Gastrocnemius medialis (tissue), 4 donors: ENCODE measurements at regions not wholly inside any gene's neighbourhood (a gene's known extent, or its start where the extent isn't known, plus 50 kb on each side); places are given as distances from the start of the nearest gene placed in this dataset.

ENCODE experiments used
- ATAC-seq, 2 donors: fragments of 150-250 bp; one replicate each; pipeline ENCODE4 v1.9.1; 2016
- DNase-seq, 2 donors: peaks; one replicate each; pipeline ENCODE4 v3.0.0-alpha.2; 2019
- H3K27ac ChIP-seq, 4 donors: fragments of 200-600 bp; sonication (generic); 1 replicate in 1 of 4; 2 replicates in 3 of 4; pipeline ENCODE4 v1.5.1; 2016 to 2018; ENCODE audit warnings: mild to moderate bottlenecking in 2 of 4, moderate library complexity in 1 of 4
- H3K27me3 ChIP-seq, 3 donors: fragments of 200-600 bp; sonication (generic) in 2 of 3; 1 replicate in 1 of 3; 2 replicates in 2 of 3; pipeline versions ENCODE4 v1.5.1 to v1.6.0; 2016 to 2019; ENCODE audit warnings: mild to moderate bottlenecking in 1 of 3, moderate library complexity in 1 of 3
- H3K36me3 ChIP-seq, 2 donors: fragments of 200-600 bp; sonication (generic) in 1 of 2; one replicate each; pipeline ENCODE4 v1.5.1; 2017 to 2018
- H3K4me1 ChIP-seq, 2 donors: fragments of 200-600 bp; sonication (generic) in 1 of 2; one replicate each; pipeline ENCODE4 v1.5.1; 2016 to 2017; ENCODE audit warnings: mild to moderate bottlenecking in 2 of 2
- H3K4me3 ChIP-seq, 4 donors: fragments of 200-600 bp; sonication (generic) in 3 of 4; 1 replicate in 1 of 4; 2 replicates in 3 of 4; pipeline ENCODE4 v1.5.1; 2016 to 2019; ENCODE audit warnings: mild to moderate bottlenecking in 2 of 4
- H3K9me3 ChIP-seq, 3 donors: fragments of 200-600 bp; sonication (generic) in 2 of 3; 1 replicate in 1 of 3; 2 replicates in 2 of 3; pipeline ENCODE4 v1.5.1; 2016 to 2019
- CTCF ChIP-seq, 5 experiments: fragments of 450-650 bp in 3 of 5; fragments of 200-600 bp in 2 of 5; sonication (generic) in 2 of 5; IDR thresholded peaks in 4 of 5; conservative IDR thresholded peaks in 1 of 5; 1 replicate in 4 of 5; 2 replicates in 1 of 5; pipeline ENCODE4 v1.5.1; 2016 to 2019; ENCODE audit warnings: antibody characterized with exemption in 5 of 5, mild to moderate bottlenecking in 3 of 5, moderate library complexity in 3 of 5
- POLR2A ChIP-seq, 2 donors: fragments of 450-650 bp; IDR thresholded peaks; one replicate each; pipeline ENCODE4 v1.6.1; 2017; ENCODE audit warnings: antibody characterized with exemption in 2 of 2, mild to moderate bottlenecking in 2 of 2, moderate library complexity in 2 of 2
- in situ Hi-C, 4 donors: fragments of 200-750 bp; cut with MboI; loops; one replicate each; pipeline versions ENCODE4 v1.15.0 to v1.8.0; 2017; ENCODE audit warnings: low sequenced_read_pairs in 4 of 4
- intact Hi-C: fragments of 100-400 bp; cut with DNase I; formaldehyde crosslinking; loops from one replicate; pipeline ENCODE4 v1.15.1; 2023; ENCODE audit warnings: low total_unique reads

- no peaks in the 10 kb centered on the region for H3K36me3 ChIP-seq
- H3K27ac ChIP-seq: no peak overlapping the region
- intact Hi-C loops: no loop called here
- peaks cover 27 to 46% (median 36%) of the 10 kb centered on the region in 3 donors for H3K27me3 ChIP-seq
- no peaks in the 10 kb centered on the region for H3K9me3 ChIP-seq
- no peak overlapping the region for H3K4me3 ChIP-seq
- ATAC-seq (no peak), DNase-seq (no peak)
- in situ Hi-C loops: no loop called here
- H3K4me1 ChIP-seq: no peaks in the 10 kb centered on the region
- no peak for TF ChIP-seq CTCF (IDR thresholded peaks at IDR 0.05 in 4 of 5, conservative IDR thresholded peaks at IDR 0.05 in 1 of 5)
- no peak for TF ChIP-seq POLR2A (IDR thresholded peaks at IDR 0.05)
These were observed 65.2 kb upstream of the LINGO1 start for GRCh38 chr15:77697893-77698292.

- intact Hi-C loops: no loop called here
- TF ChIP-seq CTCF (IDR thresholded peaks at IDR 0.05 in 4 of 5, conservative IDR thresholded peaks at IDR 0.05 in 1 of 5) (no peak), POLR2A (IDR thresholded peaks at IDR 0.05) (no peak)
These were observed 64.2 kb upstream of the LINGO1 start for GRCh38 chr15:77696871-77697270.

GRCh38 chr15:77695961-77696582 lies 63.4 kb upstream of the LINGO1 start:
- no peak for DNase-seq
- Histone ChIP-seq H3K27ac (no peak overlapping the region), H3K9me3 (no peaks in the 10 kb centered on the region), H3K4me3 (no peak overlapping the region), H3K4me1 (no peaks in the 10 kb centered on the region), H3K36me3 (no peaks in the 10 kb centered on the region), H3K27me3 (peaks cover 36 to 46% (median 40%) of the 10 kb centered on the region in 3 donors)
- in situ Hi-C loops: no loop called here
- intact Hi-C loops: no loop called here
- no peak for TF ChIP-seq POLR2A (IDR thresholded peaks at IDR 0.05)
- TF ChIP-seq CTCF (IDR thresholded peaks at IDR 0.05 in 4 of 5, conservative IDR thresholded peaks at IDR 0.05 in 1 of 5): no peak
- no peak for ATAC-seq

More at GRCh38 chr15:77696871-77697270, 64.2 kb upstream of the LINGO1 start:
- H3K4me3 ChIP-seq: no peak overlapping the region
- no peaks in the 10 kb centered on the region for H3K36me3 ChIP-seq
- H3K9me3 ChIP-seq: no peaks in the 10 kb centered on the region
- H3K4me1 ChIP-seq: no peaks in the 10 kb centered on the region
- H3K27me3 ChIP-seq: peaks cover 32 to 46% (median 36%) of the 10 kb centered on the region in 3 donors
- ATAC-seq (no peak), DNase-seq (no peak)
- in situ Hi-C loops: no loop called here
- no peak overlapping the region for H3K27ac ChIP-seq

GRCh38 chr15:77695548-77695947 lies 62.8 kb upstream of the LINGO1 start:
- TF ChIP-seq POLR2A (IDR thresholded peaks at IDR 0.05) (no peak), CTCF (IDR thresholded peaks at IDR 0.05 in 4 of 5, conservative IDR thresholded peaks at IDR 0.05 in 1 of 5) (no peak)
- no peaks in the 10 kb centered on the region for H3K4me1 ChIP-seq
- intact Hi-C loops: no loop called here
- ATAC-seq (no peak), DNase-seq (no peak)
- no peaks in the 10 kb centered on the region for H3K36me3 ChIP-seq
- in situ Hi-C loops: no loop called here
- peaks cover 38 to 46% (median 40%) of the 10 kb centered on the region in 3 donors for H3K27me3 ChIP-seq
- H3K4me3 ChIP-seq: no peak overlapping the region
- H3K9me3 ChIP-seq: no peaks in the 10 kb centered on the region
- no peak overlapping the region for H3K27ac ChIP-seq

GRCh38 chr15:77693576-77693975 lies 60.9 kb upstream of the LINGO1 start:
- no peaks in the 10 kb centered on the region for H3K9me3 ChIP-seq
- DNase-seq (no peak), ATAC-seq (no peak)
- intact Hi-C loops: no loop called here
- no peaks in the 10 kb centered on the region for H3K36me3 ChIP-seq
- H3K4me3 ChIP-seq: no peak overlapping the region
- no peak overlapping the region for H3K27ac ChIP-seq
- TF ChIP-seq CTCF (IDR thresholded peaks at IDR 0.05 in 4 of 5, conservative IDR thresholded peaks at IDR 0.05 in 1 of 5): no peak
- no peak for TF ChIP-seq POLR2A (IDR thresholded peaks at IDR 0.05)
- H3K4me1 ChIP-seq: no peaks in the 10 kb centered on the region
- peaks cover 40 to 46% (median 43%) of the 10 kb centered on the region in 3 donors for H3K27me3 ChIP-seq
- in situ Hi-C loops: no loop called here
